GM18868 (cell line): ENCODE measurements at regions not wholly inside any gene's neighbourhood (a gene's known extent, or its start where the extent isn't known, plus 50 kb on each side); places are given as distances from the start of the nearest gene placed in this dataset.

Source experiments
- ATAC-seq: cut with Tn5 transposase; IDR thresholded peaks from one replicate; pipeline ENCODE4 v1.9.1; 2021; ENCODE audit warnings: mild to moderate bottlenecking, moderate library complexity; ENCODE audit not compliant: unreplicated experiment

GRCh38 chr14:62626416-62626815 lies 418.8 kb downstream of the KCNH5 start:
- ATAC-seq: no peak

- ATAC-seq: no peak
Measured at GRCh38 chr14:62629176-62629725, 416.0 kb downstream of the KCNH5 start.

GRCh38 chr14:62631176-62631575 lies 414.1 kb downstream of the KCNH5 start:
- ATAC-seq: no peak

GRCh38 chr14:62632771-62633170 lies 412.5 kb downstream of the KCNH5 start:
- ATAC-seq: no peak

GRCh38 chr14:62645649-62646048 lies 399.6 kb downstream of the KCNH5 start:
- ATAC-seq: no peak
